Thoracic aorta (tissue), 2 donors: ENCODE measurements at regions not wholly inside any gene's neighbourhood (a gene's known extent, or its start where the extent isn't known, plus 50 kb on each side); places are given as distances from the start of the nearest gene placed in this dataset.

ENCODE experiments used
- ATAC-seq: fragments of 150-250 bp; one replicate; pipeline ENCODE4 v1.8.0; 2017; ENCODE audit warnings: low read depth; ENCODE audit not compliant: insufficient number of reproducible peaks, low FRiP score
- DNase-seq: peaks from one replicate; pipeline ENCODE4 v3.0.0-alpha.2; 2020; ENCODE audit warnings: low spot score
- H3K27ac ChIP-seq, 2 donors: fragments of 200-600 bp; sonication (generic); 1 replicate in 1 of 2; 2 replicates in 1 of 2; pipeline ENCODE4 v1.5.1; 2016; ENCODE audit warnings: mild to moderate bottlenecking in 2 of 2, moderate library complexity in 2 of 2
- H3K27me3 ChIP-seq: fragments of 200-600 bp; sonication (generic); replicated peaks from 2 replicates; pipeline ENCODE4 v1.6.0; 2016; ENCODE audit warnings: mild to moderate bottlenecking; ENCODE audit not compliant: insufficient read depth
- H3K36me3 ChIP-seq: fragments of 200-600 bp; sonication (generic); one replicate; pipeline ENCODE4 v1.5.1; 2016
- H3K4me1 ChIP-seq, 2 donors: fragments of 200-600 bp; sonication (generic); 1 replicate in 1 of 2; 2 replicates in 1 of 2; pipeline versions ENCODE4 v1.5.1 to v1.6.0; 2016; ENCODE audit warnings: low read depth in 2 of 2, mild to moderate bottlenecking in 1 of 2; ENCODE audit not compliant: control insufficient read depth in 1 of 2
- H3K4me3 ChIP-seq: fragments of 200-600 bp; sonication (generic); 2 replicates; pipeline ENCODE4 v1.5.1; 2016; ENCODE audit warnings: mild to moderate bottlenecking
- H3K9me3 ChIP-seq: fragments of 200-600 bp; sonication (generic); 2 replicates; pipeline ENCODE4 v1.5.1; 2016
- CTCF ChIP-seq: fragments of 200-600 bp; sonication (generic); IDR thresholded peaks from one replicate; pipeline ENCODE4 v1.5.1; 2019; ENCODE audit warnings: antibody characterized with exemption

GRCh38 chr16:77662246-77662645, 60.1 kb upstream of the NUDT7 start:
- no peak for ATAC-seq
- H3K27ac ChIP-seq, result no peak overlapping the region

GRCh38 chr16:77663711-77664110, 58.6 kb upstream of the NUDT7 start:
- TF ChIP-seq CTCF, result no peak
- ATAC-seq, result no peak

More at GRCh38 chr16:77662246-77662645, 60.1 kb upstream of the NUDT7 start:
- no peaks in the 10 kb centered on the region for H3K4me1 ChIP-seq
- no peak for DNase-seq
- H3K4me3 ChIP-seq, result no peak overlapping the region
- no peaks in the 10 kb centered on the region for H3K36me3 ChIP-seq
- H3K9me3 ChIP-seq, result peaks cover 7% of the 10 kb centered on the region
- H3K27me3 ChIP-seq, result no peaks in the 10 kb centered on the region
- no peak for TF ChIP-seq CTCF

GRCh38 chr16:77666771-77667170, 55.5 kb upstream of the NUDT7 start:
- Histone ChIP-seq H3K4me1 (no peaks in the 10 kb centered on the region), H3K27me3 (no peaks in the 10 kb centered on the region), H3K36me3 (no peaks in the 10 kb centered on the region), H3K27ac (no peak overlapping the region), H3K9me3 (peaks cover 7% of the 10 kb centered on the region), H3K4me3 (no peak overlapping the region)
- no peak for TF ChIP-seq CTCF
- no peak for DNase-seq
- ATAC-seq, result no peak

More at GRCh38 chr16:77663711-77664110, 58.6 kb upstream of the NUDT7 start:
- no peak for DNase-seq
- Histone ChIP-seq H3K36me3 (no peaks in the 10 kb centered on the region), H3K4me1 (no peaks in the 10 kb centered on the region), H3K27me3 (no peaks in the 10 kb centered on the region), H3K4me3 (no peak overlapping the region), H3K9me3 (peaks cover 7% of the 10 kb centered on the region), H3K27ac (no peak overlapping the region)

GRCh38 chr16:77668201-77668600, 54.1 kb upstream of the NUDT7 start:
- DNase-seq, result no peak
- ATAC-seq, result no peak
- H3K9me3 ChIP-seq, result no peaks in the 10 kb centered on the region
- no peaks in the 10 kb centered on the region for H3K4me1 ChIP-seq
- no peak overlapping the region for H3K27ac ChIP-seq
- no peak overlapping the region for H3K4me3 ChIP-seq
- no peak for TF ChIP-seq CTCF
- no peaks in the 10 kb centered on the region for H3K27me3 ChIP-seq
- no peaks in the 10 kb centered on the region for H3K36me3 ChIP-seq

GRCh38 chr16:77669057-77669456, 53.3 kb upstream of the NUDT7 start:
- no peaks in the 10 kb centered on the region for H3K4me1 ChIP-seq
- no peaks in the 10 kb centered on the region for H3K9me3 ChIP-seq
- no peaks in the 10 kb centered on the region for H3K36me3 ChIP-seq
- ATAC-seq (no peak), DNase-seq (no peak)
- TF ChIP-seq CTCF, result no peak
- H3K27me3 ChIP-seq, result no peaks in the 10 kb centered on the region
- H3K4me3 ChIP-seq, result no peak overlapping the region
- no peak overlapping the region for H3K27ac ChIP-seq
